CD4-positive, alpha-beta T cell (primary cell): ENCODE measurements at regions not wholly inside any gene's neighbourhood (a gene's known extent, or its start where the extent isn't known, plus 50 kb on each side); places are given as distances from the start of the nearest gene placed in this dataset.

Source experiments
- ATAC-seq: fragments of 200-7000 bp; cut with Tn5 transposase; one replicate; pipeline ENCODE4 v1.10.0; 2022; ENCODE audit warnings: mild to moderate bottlenecking; ENCODE audit not compliant: poor library complexity
- CTCF ChIA-PET: fragments of 350-600 bp; sonication (Branson Sonifier 250); formaldehyde crosslinking; loops from one replicate; lab custom pipeline; 2021; ENCODE audit warnings: antibody characterized with exemption, inconsistent platforms; lab: Charles Lee
- POLR2A ChIA-PET: fragments of 350-600 bp; sonication (Branson Sonifier 250); formaldehyde crosslinking; loops from one replicate; lab custom pipeline; 2021; ENCODE audit warnings: antibody characterized with exemption, inconsistent platforms; lab: Charles Lee
- DNase-seq, 14 experiments: peaks; one replicate each; pipeline ENCODE4 v3.0.0-alpha.2; 2013 to 2020; ENCODE audit warnings: mixed read lengths in 2 of 14
- H3K27ac ChIP-seq, 2 donors: one replicate each; pipeline versions ENCODE4 v1.5.1 to v1.7.0; 2013; ENCODE audit warnings: low read length in 2 of 2, low read depth in 1 of 2, mild to moderate bottlenecking in 1 of 2
- H3K27me3 ChIP-seq, 2 experiments: 1 replicate in 1 of 2; 2 replicates in 1 of 2; pipeline versions ENCODE4 v1.6.1 to v1.7.0; 2013; ENCODE audit warnings: low read length in 2 of 2, control low read depth in 1 of 2, mild to moderate bottlenecking in 1 of 2, moderate library complexity in 1 of 2; ENCODE audit not compliant: insufficient read depth in 2 of 2, control insufficient read depth in 1 of 2
- H3K36me3 ChIP-seq: one replicate; pipeline ENCODE4 v1.6.1; 2013; ENCODE audit warnings: low read length, control low read depth; ENCODE audit not compliant: insufficient read depth
- H3K4me1 ChIP-seq: one replicate; pipeline ENCODE4 v1.6.1; 2013; ENCODE audit warnings: low read length, control low read depth; ENCODE audit not compliant: insufficient read depth
- H3K4me3 ChIP-seq: one replicate; pipeline ENCODE4 v1.5.1; 2013; ENCODE audit warnings: mild to moderate bottlenecking, low read length, moderate library complexity
- H3K9me3 ChIP-seq, 2 experiments: 1 replicate in 1 of 2; 2 replicates in 1 of 2; pipeline versions ENCODE4 v1.6.1 to v1.7.0; 2013; ENCODE audit warnings: low read length in 2 of 2, mild to moderate bottlenecking in 2 of 2, control low read depth in 1 of 2, moderate library complexity in 1 of 2; ENCODE audit not compliant: control insufficient read depth in 1 of 2, insufficient read depth in 1 of 2
- H3K27ac Mint-ChIP-seq: one replicate; pipeline ENCODE4 v1.8.0; 2020; ENCODE audit warnings: mixed read lengths
- H3K27me3 Mint-ChIP-seq: one replicate; pipeline ENCODE4 v1.8.0; 2021; ENCODE audit warnings: mixed read lengths
- H3K36me3 Mint-ChIP-seq: one replicate; pipeline ENCODE4 v1.8.0; 2021; ENCODE audit warnings: low read depth, mixed read lengths
- H3K4me1 Mint-ChIP-seq: one replicate; pipeline ENCODE4 v1.8.0; 2021; ENCODE audit warnings: low read depth, mixed read lengths
- H3K4me3 Mint-ChIP-seq: one replicate; pipeline ENCODE4 v1.8.0; 2020; ENCODE audit warnings: mild to moderate bottlenecking, mixed read lengths
- H3K9me3 Mint-ChIP-seq: one replicate; pipeline ENCODE4 v1.8.0; 2020; ENCODE audit warnings: mixed read lengths
- intact Hi-C, 2 experiments: fragments of 100-400 bp; cut with DNase I in 1 of 2; cut with micrococcal nuclease in 1 of 2; formaldehyde crosslinking; loops; one replicate each; pipeline versions ENCODE4 v1.15.1 to v1.9.0; 2023 to 2025; cut with DNase I, micrococcal nuclease
- TF ChIP-seq, protein P1 (sequence below): fragments of 200-600 bp; IDR thresholded peaks from one replicate; pipeline ENCODE4 v1.8.0; 2022; ENCODE audit warnings: antibody characterized with exemption, mild to moderate bottlenecking

DNA sequence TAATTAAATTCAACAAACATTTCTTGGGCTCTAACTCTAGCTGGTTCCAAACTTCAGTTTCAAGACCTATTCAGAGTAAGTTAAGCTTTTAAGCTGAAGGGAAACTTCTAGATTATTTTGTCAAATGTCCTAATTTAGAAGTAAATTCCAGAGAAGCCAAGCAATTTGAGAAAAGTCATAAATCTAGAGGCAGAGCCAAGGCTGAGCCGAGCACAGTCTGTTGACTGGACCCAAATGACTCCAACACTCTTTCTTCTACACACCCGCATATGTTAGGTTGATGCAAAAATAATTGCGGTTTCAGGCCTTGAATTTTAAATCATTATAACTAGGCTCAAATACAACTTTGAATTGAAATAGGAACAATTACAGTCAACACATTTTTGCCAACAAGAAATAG, 319.7 kb downstream of the NFIB start:
- Mint-ChIP-seq H3K4me3 (no peak overlapping the region), H3K27me3 (no peaks in the 10 kb centered on the region), H3K36me3 (no peaks in the 10 kb centered on the region), H3K27ac (no peak overlapping the region), H3K4me1 (no peaks in the 10 kb centered on the region), H3K9me3 (peaks cover 3% of the 10 kb centered on the region)
- CTCF ChIA-PET, result no interaction called here
- POLR2A ChIA-PET, result no interaction called here
- H3K4me3 ChIP-seq, result no peak overlapping the region
- H3K9me3 ChIP-seq, result no peaks in the 10 kb centered on the region
- DNase-seq, result no peak
- no peaks in the 10 kb centered on the region for H3K4me1 ChIP-seq
- no peak for ATAC-seq
- no peak overlapping the region for H3K27ac ChIP-seq
- no peaks in the 10 kb centered on the region for H3K36me3 ChIP-seq
- intact Hi-C loops, result no loop called here
- H3K27me3 ChIP-seq, result no peaks in the 10 kb centered on the region
- TF ChIP-seq, protein P1, sequence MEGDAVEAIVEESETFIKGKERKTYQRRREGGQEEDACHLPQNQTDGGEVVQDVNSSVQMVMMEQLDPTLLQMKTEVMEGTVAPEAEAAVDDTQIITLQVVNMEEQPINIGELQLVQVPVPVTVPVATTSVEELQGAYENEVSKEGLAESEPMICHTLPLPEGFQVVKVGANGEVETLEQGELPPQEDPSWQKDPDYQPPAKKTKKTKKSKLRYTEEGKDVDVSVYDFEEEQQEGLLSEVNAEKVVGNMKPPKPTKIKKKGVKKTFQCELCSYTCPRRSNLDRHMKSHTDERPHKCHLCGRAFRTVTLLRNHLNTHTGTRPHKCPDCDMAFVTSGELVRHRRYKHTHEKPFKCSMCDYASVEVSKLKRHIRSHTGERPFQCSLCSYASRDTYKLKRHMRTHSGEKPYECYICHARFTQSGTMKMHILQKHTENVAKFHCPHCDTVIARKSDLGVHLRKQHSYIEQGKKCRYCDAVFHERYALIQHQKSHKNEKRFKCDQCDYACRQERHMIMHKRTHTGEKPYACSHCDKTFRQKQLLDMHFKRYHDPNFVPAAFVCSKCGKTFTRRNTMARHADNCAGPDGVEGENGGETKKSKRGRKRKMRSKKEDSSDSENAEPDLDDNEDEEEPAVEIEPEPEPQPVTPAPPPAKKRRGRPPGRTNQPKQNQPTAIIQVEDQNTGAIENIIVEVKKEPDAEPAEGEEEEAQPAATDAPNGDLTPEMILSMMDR, result no peak

DNA sequence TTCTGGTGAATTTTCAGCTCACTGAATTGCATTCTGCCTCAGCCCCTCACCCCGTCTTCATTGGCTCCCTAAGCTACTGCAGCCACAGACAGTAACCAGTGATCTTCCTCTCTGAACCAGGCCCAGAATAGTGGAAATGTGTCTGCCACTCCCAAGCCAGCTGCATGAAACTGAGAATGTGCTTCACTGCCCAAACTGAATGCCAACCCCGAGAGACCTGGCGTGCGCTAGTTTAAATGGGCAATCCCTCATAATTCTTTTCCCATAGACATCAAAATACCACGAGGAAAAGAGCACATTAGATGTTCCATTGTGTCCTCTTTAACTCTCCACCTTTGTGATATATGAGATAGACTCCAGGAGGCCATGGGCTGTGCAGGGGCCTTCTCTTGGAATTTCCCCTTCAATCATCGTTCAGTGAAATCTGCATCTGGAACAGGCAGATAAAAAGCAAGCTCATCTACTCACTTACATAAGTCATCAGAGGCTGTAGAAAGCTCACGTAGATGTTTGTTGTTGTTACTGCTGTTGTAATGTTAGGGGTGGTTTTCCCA, 320.2 kb downstream of the NFIB start:
- Histone ChIP-seq H3K27ac (no peak overlapping the region), H3K27me3 (no peaks in the 10 kb centered on the region), H3K4me1 (no peaks in the 10 kb centered on the region), H3K36me3 (no peaks in the 10 kb centered on the region), H3K4me3 (no peak overlapping the region), H3K9me3 (no peaks in the 10 kb centered on the region)
- DNase-seq (no peak), ATAC-seq (no peak)
- TF ChIP-seq, protein P1, result no peak
- no peak overlapping the region for H3K27ac Mint-ChIP-seq
- H3K9me3 Mint-ChIP-seq, result peaks cover 3% of the 10 kb centered on the region
- H3K4me1 Mint-ChIP-seq, result no peaks in the 10 kb centered on the region
- H3K36me3 Mint-ChIP-seq, result no peaks in the 10 kb centered on the region
- H3K4me3 Mint-ChIP-seq, result no peak overlapping the region
- ChIA-PET CTCF (no interaction called here), POLR2A (no interaction called here)
- H3K27me3 Mint-ChIP-seq, result no peaks in the 10 kb centered on the region
- intact Hi-C loops, result loop anchor here in 1 of 2 experiments (2.0 kb wide), 1 partner anchor 19 kb away; no protein-coding TSS in a partner anchor

DNA sequence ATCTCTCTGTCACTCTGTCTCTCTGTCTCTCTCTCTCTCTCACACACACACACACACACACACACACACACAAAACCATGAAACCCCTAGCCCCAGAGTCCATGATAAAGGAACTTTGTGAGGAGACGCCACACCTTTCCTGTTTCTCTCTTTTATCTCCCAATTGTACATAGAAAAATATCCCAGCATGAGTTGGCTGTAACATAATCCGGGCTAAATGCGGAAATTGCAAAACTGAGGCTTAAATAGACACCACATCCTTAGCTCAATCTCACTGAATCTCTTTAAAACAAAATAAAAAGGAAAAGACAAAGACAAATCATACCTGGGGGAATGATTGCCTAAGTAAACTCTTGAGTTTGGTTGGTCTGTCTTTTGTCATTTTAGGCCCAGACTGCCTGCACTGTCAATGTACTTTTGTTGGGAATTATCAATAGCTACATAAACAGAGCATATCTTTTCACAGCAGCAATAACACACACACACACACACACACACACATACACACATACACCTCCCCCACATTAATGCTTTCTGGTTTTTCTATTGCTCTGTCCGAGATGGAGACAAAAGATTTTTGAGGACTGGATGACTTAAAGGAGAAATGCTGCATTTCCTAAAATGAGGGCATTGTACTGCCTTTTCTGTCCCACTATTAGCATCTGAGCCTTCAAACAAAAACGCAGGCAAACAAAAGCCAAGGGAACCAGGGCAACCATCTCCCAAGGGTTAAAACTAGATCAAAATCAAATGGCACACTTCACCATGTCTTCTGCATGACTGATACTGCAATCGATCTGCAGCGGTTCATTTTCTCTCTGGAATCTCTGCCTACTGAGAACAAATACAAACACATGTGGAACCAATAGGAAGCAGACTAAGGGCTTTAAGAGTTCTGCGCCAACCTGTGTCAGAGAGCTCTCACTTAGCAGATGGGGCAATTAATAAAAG, 321.5 kb downstream of the NFIB start:
- Histone ChIP-seq H3K36me3 (no peaks in the 10 kb centered on the region), H3K4me1 (no peaks in the 10 kb centered on the region), H3K27me3 (no peaks in the 10 kb centered on the region), H3K27ac (no peak overlapping the region), H3K4me3 (no peak overlapping the region), H3K9me3 (peaks cover 0 to 7% of the 10 kb centered on the region in 2 experiments)
- DNase-seq (no peak), ATAC-seq (no peak)
- H3K36me3 Mint-ChIP-seq, result no peaks in the 10 kb centered on the region
- intact Hi-C loops, result loop anchor here in 1 of 2 experiments (2.0 kb wide), 1 partner anchor 20 kb away; no protein-coding TSS in a partner anchor
- H3K27ac Mint-ChIP-seq, result no peak overlapping the region
- ChIA-PET CTCF (no interaction called here), POLR2A (no interaction called here)
- TF ChIP-seq, protein P1, result no peak
- no peaks in the 10 kb centered on the region for H3K27me3 Mint-ChIP-seq
- H3K9me3 Mint-ChIP-seq, result peaks cover 7% of the 10 kb centered on the region
- no peak overlapping the region for H3K4me3 Mint-ChIP-seq
- H3K4me1 Mint-ChIP-seq, result no peaks in the 10 kb centered on the region
